Peyer's patch (tissue), 4 donors: ENCODE measurements at regions not wholly inside any gene's neighbourhood (a gene's known extent, or its start where the extent isn't known, plus 50 kb on each side); places are given as distances from the start of the nearest gene placed in this dataset.

ENCODE experiments used
- DNase-seq, 3 donors: peaks; one replicate each; pipeline ENCODE4 v3.0.0-alpha.2; 2017 to 2019
- H3K27ac ChIP-seq, 4 donors: fragments of 200-600 bp; sonication (generic); one replicate each; pipeline ENCODE4 v1.5.1; 2016 to 2019
- H3K27me3 ChIP-seq, 2 donors: fragments of 200-600 bp; sonication (generic); one replicate each; pipeline ENCODE4 v1.5.1; 2019
- H3K36me3 ChIP-seq, 3 donors: fragments of 200-600 bp; sonication (generic); one replicate each; pipeline ENCODE4 v1.5.1; 2016 to 2019
- H3K4me1 ChIP-seq, 4 donors: fragments of 200-600 bp; sonication (generic); one replicate each; pipeline ENCODE4 v1.5.1; 2016 to 2019
- H3K4me3 ChIP-seq, 4 donors: fragments of 200-600 bp; sonication (generic); 1 replicate in 3 of 4; 2 replicates in 1 of 4; pipeline ENCODE4 v1.5.1; 2016 to 2019; ENCODE audit warnings: mild to moderate bottlenecking in 1 of 4
- H3K9me3 ChIP-seq, 4 donors: fragments of 200-600 bp; sonication (generic); one replicate each; pipeline ENCODE4 v1.5.1; 2016 to 2019; ENCODE audit warnings: mild to moderate bottlenecking in 1 of 4
- POLR2A ChIP-seq, 2 donors: fragments of 450-650 bp; IDR thresholded peaks; one replicate each; pipeline ENCODE4 v1.5.1; 2017; ENCODE audit warnings: antibody characterized with exemption in 2 of 2, mild to moderate bottlenecking in 2 of 2, moderate library complexity in 2 of 2
- TF ChIP-seq, protein P1 (sequence below), 6 experiments: fragments of 450-650 bp in 4 of 6; fragments of 200-600 bp in 2 of 6; sonication (generic) in 1 of 6; IDR thresholded peaks; one replicate each; pipeline ENCODE4 v1.5.1; 2017 to 2019; ENCODE audit warnings: antibody characterized with exemption in 6 of 6, mild to moderate bottlenecking in 3 of 6, moderate library complexity in 1 of 6

GRCh38 chr13:61648547-61648946, 232.9 kb upstream of the PCDH20 start:
- no peak for DNase-seq
- Histone ChIP-seq H3K4me3 (no peak overlapping the region), H3K4me1 (no peaks in the 10 kb centered on the region), H3K27me3 (no peaks in the 10 kb centered on the region), H3K27ac (no peak overlapping the region), H3K36me3 (no peaks in the 10 kb centered on the region), H3K9me3 (no peaks in the 10 kb centered on the region)
- no peak for TF ChIP-seq POLR2A (IDR thresholded peaks at IDR 0.05)
- TF ChIP-seq, protein P1, sequence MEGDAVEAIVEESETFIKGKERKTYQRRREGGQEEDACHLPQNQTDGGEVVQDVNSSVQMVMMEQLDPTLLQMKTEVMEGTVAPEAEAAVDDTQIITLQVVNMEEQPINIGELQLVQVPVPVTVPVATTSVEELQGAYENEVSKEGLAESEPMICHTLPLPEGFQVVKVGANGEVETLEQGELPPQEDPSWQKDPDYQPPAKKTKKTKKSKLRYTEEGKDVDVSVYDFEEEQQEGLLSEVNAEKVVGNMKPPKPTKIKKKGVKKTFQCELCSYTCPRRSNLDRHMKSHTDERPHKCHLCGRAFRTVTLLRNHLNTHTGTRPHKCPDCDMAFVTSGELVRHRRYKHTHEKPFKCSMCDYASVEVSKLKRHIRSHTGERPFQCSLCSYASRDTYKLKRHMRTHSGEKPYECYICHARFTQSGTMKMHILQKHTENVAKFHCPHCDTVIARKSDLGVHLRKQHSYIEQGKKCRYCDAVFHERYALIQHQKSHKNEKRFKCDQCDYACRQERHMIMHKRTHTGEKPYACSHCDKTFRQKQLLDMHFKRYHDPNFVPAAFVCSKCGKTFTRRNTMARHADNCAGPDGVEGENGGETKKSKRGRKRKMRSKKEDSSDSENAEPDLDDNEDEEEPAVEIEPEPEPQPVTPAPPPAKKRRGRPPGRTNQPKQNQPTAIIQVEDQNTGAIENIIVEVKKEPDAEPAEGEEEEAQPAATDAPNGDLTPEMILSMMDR (IDR thresholded peaks at IDR 0.05), result no peak

- Histone ChIP-seq H3K36me3 (no peaks in the 10 kb centered on the region), H3K27ac (no peak overlapping the region), H3K9me3 (no peaks in the 10 kb centered on the region), H3K27me3 (no peaks in the 10 kb centered on the region), H3K4me3 (no peak overlapping the region), H3K4me1 (no peaks in the 10 kb centered on the region)
- no peak for TF ChIP-seq POLR2A (IDR thresholded peaks at IDR 0.05)
- TF ChIP-seq, protein P1 (IDR thresholded peaks at IDR 0.05), result no peak
- no peak for DNase-seq
These were observed 196.5 kb upstream of the PCDH20 start for GRCh38 chr13:61612192-61612591.

DNA sequence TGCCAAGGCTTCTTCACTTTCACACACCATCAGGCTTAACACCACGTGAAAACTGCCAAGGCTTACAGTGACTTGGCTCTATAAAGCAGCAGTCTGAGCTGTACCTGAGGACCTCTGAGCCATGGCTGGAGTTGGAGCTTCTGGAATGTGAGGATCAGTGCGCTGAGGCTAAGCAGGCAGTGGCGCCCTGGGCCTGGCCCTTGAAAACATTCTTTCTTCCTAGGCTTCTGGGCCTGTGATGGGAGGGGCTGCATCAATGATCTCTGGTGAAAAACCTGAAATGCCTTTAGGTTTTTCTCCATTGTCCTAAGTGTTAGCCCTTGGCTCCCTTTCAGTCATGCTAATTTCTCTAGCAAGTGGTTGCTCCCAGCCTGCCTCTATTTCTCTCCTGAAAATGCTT, 192.5 kb upstream of the PCDH20 start:
- H3K9me3 ChIP-seq, result no peaks in the 10 kb centered on the region
- no peaks in the 10 kb centered on the region for H3K36me3 ChIP-seq
- DNase-seq, result no peak
- no peaks in the 10 kb centered on the region for H3K27me3 ChIP-seq
- TF ChIP-seq, protein P1 (IDR thresholded peaks at IDR 0.05), result no peak
- TF ChIP-seq POLR2A (IDR thresholded peaks at IDR 0.05), result no peak
- no peak overlapping the region for H3K27ac ChIP-seq
- no peaks in the 10 kb centered on the region for H3K4me1 ChIP-seq
- no peak overlapping the region for H3K4me3 ChIP-seq

DNA sequence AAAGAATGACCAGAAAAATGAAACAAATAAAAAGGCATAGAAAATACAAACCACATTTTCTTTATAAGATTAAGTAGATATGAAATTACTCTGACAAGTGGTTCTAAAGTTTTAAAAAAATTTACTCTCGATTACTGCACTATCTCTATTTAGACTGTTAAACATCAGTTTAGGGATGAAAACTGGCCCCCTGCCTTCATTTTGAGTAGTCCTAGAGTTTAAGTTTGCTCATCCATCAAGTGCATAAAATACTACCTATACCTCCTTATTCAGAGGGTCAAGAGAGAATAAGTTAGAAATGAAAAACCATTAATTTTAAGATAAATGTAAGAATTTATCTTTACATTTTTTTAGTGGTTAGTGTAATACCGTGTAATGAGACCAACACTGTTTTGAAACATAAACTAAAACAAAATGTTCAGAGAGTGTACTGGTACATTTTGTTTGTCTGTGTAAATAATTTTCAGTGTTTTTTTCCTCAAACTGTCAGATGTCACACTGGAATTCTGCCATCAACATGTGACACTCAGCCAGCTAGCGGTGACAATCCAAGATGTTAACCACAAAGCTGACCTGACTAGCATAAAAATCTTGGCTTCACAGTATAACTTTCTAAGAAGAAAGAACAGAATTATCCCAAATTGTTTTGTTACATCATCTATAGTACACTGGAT, 184.8 kb upstream of the PCDH20 start:
- H3K9me3 ChIP-seq, result no peaks in the 10 kb centered on the region
- TF ChIP-seq, protein P1 (IDR thresholded peaks at IDR 0.05), result no peak
- no peak for TF ChIP-seq POLR2A (IDR thresholded peaks at IDR 0.05)
- no peaks in the 10 kb centered on the region for H3K4me1 ChIP-seq
- H3K27ac ChIP-seq, result no peak overlapping the region
- no peak overlapping the region for H3K4me3 ChIP-seq
- H3K27me3 ChIP-seq, result no peaks in the 10 kb centered on the region
- DNase-seq, result no peak
- no peaks in the 10 kb centered on the region for H3K36me3 ChIP-seq

DNA sequence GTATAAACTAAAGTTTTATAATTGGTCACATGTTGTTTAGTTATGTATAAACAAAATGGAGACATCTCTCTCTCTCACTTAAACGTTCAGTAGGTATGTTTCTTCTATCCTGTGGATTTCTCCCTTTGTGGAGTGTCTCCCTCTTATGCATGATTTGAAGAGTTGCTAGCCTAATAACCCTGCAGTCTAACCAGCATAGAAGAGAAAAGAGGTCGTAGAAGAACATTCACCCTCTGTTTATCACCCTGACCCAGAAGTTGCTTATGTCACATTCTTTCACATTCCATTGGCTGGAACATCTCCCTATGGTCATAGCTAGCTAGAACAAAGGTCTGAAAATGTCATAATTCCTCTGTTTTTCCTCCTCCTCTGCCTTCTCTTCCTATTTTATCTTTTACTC, 176.8 kb upstream of the PCDH20 start:
- Histone ChIP-seq H3K4me1 (no peaks in the 10 kb centered on the region), H3K27me3 (no peaks in the 10 kb centered on the region), H3K4me3 (no peak overlapping the region), H3K36me3 (no peaks in the 10 kb centered on the region), H3K9me3 (no peaks in the 10 kb centered on the region), H3K27ac (no peak overlapping the region)
- TF ChIP-seq, protein P1 (IDR thresholded peaks at IDR 0.05), result no peak
- no peak for TF ChIP-seq POLR2A (IDR thresholded peaks at IDR 0.05)
- DNase-seq, result no peak

- TF ChIP-seq, protein P1 (IDR thresholded peaks at IDR 0.05), result no peak
- Histone ChIP-seq H3K4me3 (no peak overlapping the region), H3K4me1 (no peaks in the 10 kb centered on the region), H3K27me3 (no peaks in the 10 kb centered on the region), H3K36me3 (no peaks in the 10 kb centered on the region), H3K27ac (no peak overlapping the region), H3K9me3 (no peaks in the 10 kb centered on the region)
- no peak for DNase-seq
These were observed 160.3 kb upstream of the PCDH20 start for GRCh38 chr13:61575973-61576372.
